ENCODE measurements at regions not wholly inside any gene's neighbourhood (a gene's known extent, or its start where the extent isn't known, plus 50 kb on each side); places are given as distances from the start of the nearest gene placed in this dataset.
"Not testable (repeated sequence)": the region's sequence is repeated elsewhere in the genome, so short reads cannot be mapped to it uniquely, and the experiment has no call there.

DNA sequence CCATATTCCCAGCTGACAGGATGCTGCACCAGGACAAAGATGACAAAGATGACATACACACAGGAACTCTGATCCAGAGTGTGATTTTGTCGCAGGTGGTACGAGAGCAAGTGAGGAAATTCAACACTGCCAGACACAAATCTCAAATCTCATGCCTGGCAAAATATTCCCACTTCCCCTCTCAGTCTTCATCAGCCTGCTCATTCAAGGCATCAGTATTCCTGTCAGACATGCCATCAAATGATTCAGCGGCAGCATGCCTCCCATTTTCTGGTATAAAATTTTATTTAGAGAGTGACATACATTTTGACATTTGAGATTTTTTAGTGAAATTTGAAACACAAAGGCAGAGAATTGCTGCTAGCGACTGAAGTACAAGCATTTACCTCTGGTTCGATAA is 228.1 kb upstream of the LMCD1 start:
- DNase-seq, result no peak

DNA sequence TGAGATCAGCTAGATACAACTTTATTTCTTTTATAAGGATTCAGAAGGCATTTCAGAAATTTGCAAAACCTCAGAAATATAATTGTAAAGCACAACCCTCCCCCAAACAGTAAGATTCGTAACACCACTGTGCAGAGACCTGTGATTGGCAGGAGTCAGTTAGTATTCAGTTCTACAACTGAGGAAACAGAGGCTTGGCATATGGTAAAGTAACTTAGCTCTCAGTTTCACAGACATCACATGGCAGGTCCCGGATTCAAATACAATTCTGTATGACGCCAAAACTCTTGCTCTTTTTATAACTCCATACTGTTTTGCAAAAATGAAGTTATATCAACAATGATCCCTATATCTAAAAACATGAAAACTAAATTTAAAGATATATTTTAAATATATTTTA is 225.6 kb upstream of the LMCD1 start:
- DNase-seq, result no peak

DNA sequence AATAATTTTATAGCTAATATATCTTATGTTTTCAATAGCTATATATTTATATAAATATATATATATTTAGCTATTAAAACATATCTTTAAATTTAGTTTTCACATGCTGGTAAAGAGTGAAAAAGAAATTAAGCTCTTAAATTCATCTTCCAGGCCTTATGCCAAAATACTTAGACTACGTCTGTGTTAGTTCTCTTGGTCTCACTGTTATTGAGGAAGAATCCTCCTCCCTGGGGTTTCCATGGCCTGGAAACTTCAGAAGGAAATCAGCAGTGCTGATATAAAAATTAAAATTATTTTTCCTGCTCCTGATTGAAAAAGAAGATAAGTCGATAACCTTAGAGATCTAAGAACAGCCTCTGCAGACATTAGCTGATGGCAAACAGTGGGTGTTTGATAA is 225.1 kb upstream of the LMCD1 start:
- no peak for DNase-seq

DNA sequence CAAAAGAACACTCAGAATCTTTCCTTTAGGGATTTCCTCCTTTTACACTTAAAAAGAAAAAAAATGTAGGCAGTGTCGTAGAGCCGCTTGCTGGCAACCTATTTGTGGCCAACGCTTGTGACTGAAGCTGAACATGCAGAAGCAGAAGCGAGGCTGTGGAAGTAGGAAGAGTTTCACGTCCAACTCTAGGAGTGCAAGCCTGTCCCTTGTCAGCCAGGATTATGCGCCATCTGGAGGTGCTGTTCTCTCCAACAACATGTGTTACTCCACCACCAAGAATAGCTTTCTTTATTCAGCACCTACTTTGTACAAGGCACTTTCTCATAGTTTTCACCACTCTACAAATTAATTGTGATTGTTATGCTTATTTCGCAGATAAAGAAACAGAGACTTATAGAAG is 223.2 kb upstream of the LMCD1 start:
- no peak for DNase-seq

DNA sequence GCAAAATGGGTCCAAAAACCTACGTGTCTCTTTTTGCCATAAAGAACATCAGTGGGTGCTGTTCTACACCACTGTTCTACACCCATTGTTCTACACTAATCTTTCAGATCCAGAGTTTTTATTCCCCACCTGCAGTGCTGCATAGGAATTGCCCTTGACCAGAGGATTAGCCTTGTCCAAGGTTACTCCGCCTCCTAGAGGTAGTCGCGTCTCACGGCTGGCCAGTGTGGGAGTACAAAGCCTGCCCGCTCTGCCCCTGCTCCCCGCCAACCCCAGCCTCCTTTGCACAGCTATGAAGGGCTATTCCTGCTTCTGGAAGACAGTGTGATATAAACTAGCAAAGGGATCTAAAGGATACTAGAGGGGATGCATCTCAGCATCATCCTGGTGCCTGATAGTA is 222.1 kb upstream of the LMCD1 start:
- DNase-seq, result no peak

DNA sequence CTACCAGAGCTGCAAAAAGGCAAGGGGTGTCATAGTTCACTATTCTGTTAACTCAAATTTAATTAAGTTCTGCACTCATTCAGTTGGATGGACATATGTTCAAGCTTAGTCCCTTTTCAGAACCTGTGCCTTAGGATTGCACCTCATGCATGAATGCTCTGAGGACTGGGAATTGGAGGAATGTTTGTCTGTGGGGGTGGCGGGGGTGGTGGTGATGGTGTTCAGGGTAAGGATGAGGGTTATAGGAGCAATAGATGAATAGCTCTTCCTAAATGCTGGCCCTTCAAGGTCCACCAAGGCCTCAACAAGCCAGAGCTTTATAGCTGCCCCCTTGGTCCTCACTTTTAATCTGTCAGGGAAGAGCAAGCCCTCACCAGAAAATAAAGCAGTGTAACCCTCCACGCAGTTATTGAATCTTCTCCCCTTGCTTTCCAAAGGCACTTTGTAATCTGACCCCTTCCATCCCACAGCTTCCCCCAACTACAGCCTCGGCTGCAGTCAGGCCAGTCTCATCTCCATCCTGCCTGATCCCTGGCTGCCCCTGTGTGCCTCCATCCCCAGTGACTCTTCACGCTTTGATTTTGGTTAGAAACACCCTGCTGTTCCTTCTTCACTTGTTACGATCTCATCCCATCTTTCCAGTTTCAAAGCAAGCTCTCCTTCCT is 221.6 kb upstream of the LMCD1 start:
- no peak for DNase-seq

DNA sequence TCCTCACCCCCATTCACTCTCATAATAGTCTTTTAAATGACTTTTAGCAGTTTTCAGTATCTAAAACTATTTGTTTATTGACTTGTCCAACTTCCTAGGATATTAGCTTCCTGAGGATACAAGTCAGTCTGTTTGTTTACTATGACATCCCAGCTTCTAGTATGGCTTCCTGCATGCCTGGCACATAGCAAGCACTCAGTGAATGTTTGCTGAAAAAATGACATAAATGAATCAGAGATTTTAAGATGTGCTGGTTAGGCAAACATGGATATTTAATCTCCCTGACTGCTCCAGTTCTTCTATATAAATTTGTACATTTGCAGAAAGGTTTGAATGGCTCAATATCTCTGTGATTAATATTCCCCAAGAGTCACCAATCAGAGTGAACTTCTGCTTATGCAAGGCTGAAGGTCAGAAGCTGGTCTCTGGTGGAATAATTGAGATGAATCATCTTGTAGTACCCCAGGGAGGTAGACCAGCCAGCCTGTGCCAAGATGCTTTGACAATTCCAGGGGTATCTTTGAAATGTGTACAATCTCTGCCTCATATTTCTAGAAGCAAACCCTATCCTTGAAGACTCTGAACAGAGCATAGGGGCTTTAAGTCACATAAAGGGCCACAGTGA is 219.0 kb upstream of the LMCD1 start:
- no peak for DNase-seq

DNA sequence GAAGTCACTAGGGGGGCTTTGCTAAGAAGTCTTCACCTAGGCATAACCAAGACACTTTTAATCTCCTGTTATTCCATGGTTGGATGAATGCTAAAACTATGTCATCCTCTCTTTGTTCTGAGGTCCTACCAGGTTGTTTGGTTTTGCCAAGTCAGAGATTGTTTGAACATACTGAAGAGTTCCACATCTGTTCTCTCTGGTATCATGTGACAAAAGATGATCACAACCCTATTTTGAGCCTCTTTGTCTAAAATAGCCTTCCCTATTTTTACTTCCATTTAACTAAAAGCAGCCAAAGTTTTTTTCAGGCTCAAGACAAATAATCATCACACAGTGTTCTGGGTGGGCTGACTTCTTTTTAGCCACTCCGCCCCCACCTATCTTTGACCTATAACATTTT is 218.4 kb upstream of the LMCD1 start:
- DNase-seq, result no peak

DNA sequence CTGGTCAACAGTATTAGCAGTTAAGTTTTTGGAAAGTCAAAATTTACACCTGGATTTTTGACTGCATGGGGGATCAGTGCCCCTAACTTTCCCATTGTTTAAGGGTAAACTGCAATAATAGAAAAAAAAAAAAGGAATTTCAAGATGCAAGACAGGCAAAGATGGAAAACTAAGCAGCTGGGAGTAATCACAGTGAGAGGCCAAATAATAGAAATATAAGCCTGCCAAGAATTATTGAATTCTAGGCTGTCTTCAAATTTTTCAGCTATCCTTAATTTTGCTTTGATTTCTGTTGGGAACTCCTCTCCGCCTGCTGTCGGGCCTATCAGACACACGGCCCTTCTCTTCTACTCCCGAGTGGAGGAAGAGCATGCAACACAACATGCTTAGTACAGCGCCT is 215.5 kb upstream of the LMCD1 start:
- DNase-seq, result no peak

DNA sequence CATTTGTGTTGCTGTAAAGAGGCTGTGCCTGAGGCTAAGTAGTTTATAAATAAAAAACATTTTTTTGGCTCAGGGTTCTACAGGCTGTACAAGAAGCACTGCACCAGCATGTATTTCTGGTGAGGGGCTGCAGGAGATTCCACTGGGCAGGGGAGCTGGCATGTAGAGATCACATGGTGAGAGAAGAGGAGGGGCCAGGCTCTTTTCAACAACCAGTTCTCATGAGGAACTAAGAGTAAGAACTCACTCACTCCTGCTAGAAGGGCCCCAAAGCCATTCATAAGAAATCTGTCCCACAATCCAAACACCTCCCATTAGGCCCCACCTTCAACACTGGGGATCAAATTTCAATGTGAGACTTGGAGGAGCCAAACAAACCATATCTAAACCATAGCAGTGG is 214.9 kb upstream of the LMCD1 start:
- DNase-seq, result no peak

DNA sequence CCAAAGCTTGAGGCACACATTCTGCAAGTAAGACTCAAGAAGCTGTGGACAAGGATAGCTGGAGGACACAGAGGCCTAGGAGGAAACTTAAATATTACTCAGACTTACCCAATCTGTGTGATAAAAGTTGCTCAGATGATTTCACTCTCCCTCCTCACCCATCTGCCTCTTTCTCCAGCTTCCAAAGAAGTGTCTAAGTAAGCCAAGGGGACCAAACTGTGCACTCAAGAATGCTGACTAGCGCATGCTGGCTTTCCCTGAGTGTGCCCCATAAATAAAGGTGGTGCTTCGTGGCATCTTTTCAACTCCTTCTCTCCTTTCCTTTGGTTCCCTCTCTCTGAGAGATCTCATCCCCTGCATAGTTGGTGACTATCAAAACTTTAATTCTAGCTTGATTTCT is 211.0 kb upstream of the LMCD1 start:
- DNase-seq, result no peak

DNA sequence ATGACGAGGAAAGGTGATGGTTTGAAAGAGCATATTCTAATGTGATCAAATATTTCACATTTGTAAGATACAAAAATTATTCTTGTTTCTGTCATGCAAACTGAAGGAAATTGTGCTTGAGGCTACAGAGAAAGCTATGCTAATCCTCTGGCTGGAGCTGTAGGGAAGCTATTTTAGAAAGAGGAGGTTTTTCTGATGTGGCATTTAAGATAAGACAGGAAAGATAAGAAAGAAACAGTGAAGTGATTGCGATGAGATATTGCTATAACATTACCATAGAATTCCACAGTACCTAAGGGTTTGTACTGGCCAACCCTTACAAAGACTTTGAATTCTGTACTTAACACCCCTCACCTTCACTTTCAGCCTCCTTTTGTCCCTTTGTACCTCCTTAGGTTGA is 205.2 kb upstream of the LMCD1 start:
- DNase-seq, result no peak

DNA sequence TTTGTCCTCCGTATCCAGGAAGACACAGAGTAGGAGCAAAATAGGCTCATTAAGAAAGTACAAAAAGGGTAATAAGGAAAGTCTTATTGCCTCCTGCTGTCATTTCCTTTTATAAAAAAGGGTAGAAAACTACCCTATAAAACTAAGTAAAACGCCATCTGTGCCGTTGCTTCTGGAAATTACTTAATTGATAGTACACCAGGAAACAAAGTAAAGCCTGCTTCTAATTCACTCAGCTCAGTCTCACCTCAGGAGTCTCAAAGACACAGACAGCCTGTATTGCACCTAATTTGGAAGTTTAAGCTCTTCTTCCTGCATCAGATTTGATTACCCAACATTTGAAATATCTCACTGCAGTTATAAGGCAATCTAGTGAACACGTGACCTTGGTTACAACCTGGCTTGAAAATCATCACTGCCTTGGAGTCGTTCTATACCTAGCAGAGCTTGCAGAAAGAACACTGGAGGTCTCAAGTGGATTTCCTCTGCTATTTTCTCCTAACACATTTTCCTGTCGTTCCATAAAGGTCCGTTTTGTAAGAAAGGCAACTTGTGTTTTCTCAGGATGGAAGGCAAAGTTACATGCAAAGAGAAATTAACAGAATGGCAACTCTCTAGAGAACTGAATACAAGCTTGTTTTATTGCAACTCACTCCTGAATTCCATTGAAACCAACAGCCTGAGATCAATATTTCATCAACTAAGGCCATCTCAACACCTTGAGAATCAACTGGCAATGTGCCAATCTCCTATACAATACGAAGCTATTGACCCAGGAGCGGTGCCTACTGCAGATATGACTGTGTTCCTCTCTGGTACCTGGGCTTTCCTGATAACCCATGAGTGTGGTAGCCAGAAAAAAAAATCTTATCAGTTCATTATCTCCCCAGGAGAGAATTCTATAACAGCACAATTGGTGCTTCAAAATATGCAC is 203.3 kb upstream of the LMCD1 start:
- DNase-seq, result no peak

DNA sequence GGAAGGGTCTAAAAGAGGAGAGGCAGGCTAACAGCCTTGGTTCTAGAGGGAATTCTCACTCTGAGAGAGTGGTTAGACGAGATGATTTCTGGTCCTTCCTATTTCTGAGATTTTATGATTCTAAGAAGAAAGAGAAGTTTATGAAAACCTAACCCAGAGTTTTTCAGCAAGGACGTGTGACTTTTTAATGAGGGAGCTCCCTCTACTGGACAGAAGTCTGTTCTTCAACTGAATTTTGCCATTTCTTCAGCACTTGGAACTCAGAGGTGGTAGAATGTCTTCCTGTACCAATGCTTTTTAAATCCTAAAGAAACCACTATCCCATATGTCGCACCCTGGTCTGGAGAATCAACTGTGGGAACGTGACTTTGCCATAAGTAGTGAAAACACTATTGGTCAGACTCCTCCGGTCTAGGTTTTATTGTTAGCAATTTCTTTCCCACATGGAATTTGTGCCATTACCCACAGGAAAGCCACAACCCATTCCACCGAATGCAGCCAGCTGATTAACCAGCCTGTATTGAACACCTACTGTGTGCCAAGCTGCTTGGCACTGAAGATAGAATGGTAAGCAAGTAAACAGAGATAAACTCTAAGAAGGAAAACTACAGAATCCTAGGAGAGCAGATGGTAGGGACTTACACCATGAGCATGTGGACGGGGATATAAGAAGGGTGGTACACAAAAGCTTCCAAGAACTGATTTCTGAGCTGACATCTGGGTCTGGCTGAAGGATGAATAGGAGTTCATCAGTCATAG is 199.5 kb upstream of the LMCD1 start:
- DNase-seq, result no peak

DNA sequence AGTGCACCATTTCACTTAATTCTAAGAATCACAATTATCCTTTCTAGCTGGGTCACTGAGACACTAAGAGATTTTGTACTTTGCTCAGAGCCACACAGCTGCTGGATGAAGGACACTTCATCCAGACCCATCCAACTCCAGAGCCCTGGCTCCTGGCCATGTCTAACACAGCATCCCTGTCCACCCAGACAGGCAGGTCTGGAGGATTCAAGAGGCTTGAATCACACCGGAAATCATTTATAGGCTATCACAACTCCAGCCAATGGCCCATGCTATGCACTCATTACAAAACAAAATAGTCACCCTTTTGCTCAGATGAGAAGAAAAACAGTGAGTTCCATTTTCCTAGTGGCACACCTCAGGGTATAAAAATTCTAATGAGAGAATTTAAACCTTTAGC is 198.2 kb upstream of the LMCD1 start:
- no peak for DNase-seq

DNA sequence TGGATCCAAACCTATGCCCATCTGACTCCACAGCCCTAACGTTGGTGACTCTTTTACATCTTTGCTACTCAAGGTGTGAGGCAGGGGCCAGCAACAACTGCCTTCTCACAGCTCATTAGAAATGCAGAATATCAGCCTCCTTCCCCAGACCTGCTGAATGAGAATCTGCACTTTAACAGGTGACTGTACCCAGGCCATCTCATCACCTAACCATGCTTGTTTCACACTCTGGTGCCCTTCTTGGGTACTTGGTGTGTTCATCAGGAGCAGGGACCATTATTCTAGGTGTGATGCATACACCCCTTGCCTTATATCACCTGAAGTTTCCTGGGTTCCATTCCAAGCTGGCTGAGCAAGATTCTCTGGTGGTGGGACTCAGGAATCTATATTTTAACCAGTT is 196.3 kb upstream of the LMCD1 start:
- no peak for DNase-seq

DNA sequence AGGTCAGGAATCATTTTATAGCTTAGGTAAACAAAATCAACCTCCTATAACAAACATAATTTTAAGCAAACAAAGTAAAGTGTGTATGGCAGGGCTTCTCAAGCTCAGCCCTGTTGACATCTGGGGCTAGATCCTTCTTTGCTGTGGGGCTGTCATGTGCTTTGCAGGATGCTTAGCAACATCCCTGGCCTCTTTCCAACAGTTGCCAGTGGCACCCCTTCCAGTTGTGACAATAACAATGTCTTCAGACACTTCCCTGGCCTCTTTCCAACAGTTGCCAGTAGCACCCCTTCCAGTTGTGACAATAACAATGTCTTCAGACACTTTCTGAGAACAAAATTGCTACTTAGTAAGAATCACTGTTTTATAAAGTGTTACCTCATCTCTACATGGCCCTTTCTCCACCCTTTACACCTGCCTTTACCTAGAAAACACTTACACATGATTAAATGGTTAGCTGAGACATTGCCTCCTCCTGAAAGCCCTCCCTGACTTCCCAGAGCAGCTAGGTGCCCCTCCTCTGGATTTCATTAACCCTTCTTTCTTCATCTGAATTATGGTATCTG is 194.0 kb upstream of the LMCD1 start:
- DNase-seq, result no peak

DNA sequence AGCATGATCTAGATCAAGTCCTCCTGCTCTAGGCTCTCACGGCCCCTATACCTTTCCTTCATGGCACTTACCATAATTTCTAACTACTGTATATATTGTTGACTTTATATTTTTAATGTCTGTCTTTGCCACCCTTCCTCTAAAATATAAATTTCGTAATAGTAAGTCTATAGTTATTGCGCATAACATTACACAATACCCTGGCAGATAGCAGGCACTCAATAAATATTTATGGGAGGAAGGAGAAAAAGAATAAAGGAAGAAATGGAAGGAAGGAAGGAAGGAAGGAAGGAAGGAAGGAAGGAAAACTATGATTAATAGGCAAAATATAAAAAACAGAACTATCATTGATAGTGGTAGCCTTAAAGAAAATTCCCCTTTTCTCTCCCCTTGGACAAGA is 190.3 kb upstream of the LMCD1 start:
- DNase-seq, result no peak

DNA sequence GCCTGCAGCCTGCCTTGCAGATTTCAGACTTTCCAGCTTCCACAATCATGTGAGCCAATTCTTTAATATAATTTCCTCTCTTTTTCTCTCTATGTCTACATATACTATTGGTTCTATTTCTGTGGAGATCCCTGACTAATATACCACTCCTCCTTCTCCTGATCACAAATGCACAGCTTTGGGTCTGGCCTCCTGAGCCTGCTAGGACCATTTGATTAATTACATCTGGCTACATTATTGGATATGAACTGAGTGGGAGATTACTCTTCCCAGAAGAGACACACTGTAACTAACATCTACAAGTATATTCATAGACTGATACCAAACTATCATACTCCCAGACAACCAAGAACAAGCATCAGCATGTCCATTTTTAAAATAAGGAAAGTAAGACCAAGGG is 188.9 kb upstream of the LMCD1 start:
- no peak for DNase-seq

DNA sequence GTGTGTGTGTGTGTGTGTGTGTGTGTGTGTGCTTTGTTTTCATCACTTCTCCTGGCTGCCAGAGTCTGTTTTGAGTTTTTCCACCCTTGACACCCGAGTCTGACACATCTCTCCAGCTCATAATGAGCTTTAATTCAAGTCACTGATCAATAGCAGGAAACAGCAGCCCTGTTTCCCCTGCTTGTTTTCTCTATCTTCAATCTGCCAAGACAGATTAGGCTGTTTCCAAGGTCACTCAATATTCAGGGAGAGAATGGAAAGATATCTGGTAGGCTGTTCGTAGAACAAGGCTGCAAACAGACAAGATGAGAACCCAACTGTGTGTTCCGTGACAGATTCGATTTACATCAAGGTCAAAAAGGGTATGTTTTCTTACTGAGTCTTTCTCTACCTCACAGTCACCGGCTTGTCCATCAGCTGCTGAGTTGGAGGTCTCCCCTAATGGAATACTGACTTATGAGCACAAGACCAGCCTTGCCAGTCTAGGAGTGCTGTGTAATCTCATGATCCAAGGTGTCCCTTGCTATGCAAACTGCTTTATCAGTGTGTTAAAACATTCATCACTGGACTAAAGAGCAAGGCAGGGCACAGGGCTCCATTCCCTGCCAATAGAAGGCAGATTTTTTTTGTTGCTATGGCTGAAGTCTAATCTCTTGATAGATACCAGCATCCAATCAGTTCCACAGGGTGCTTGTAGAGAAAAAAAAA is 187.9 kb upstream of the LMCD1 start:
- no peak for DNase-seq

DNA sequence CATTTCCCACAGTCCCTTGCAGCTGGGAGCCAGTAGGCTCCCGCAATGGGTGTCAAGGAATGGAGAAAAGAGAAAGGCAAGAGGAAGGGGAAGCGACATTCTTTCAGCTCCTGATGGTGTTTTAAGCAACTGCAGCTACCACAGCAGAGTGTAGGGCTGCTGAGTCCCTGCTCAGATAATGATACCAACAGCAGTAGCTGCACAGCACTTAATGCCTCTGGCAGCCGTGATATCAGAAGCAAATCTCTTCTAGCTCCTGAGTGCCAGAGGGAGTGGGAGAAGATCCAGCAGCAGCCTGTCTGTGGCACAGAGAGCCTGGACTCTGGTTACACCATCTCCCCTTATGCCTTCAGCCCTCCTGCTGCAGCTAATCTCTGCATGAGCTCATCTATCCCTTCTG is 186.1 kb upstream of the LMCD1 start:
- not testable (repeated sequence) for DNase-seq

All from stimulated activated CD4-positive, alpha-beta T cell treated with anti-CD3 and anti-CD28 coated beads, Interleukin-12 subunit alpha, Interleukin-12 subunit beta, amount 100 ng/mL, for 4 hours (primary cell).